GM12872 (cell line): ENCODE measurements at regions not wholly inside any gene's neighbourhood (a gene's known extent, or its start where the extent isn't known, plus 50 kb on each side); places are given as distances from the start of the nearest gene placed in this dataset.

Experiments
- CTCF ChIP-seq: IDR thresholded peaks from 3 replicates; pipeline ENCODE4 v1.5.1; 2011; ENCODE audit warnings: low read depth, mild to moderate bottlenecking, low read length, moderate library complexity; ENCODE audit not compliant: insufficient read depth

GRCh38 chr6:163760860-163761259, 346.3 kb downstream of the QKI start:
- no peak for TF ChIP-seq CTCF

GRCh38 chr6:163759542-163759941, 345.0 kb downstream of the QKI start:
- TF ChIP-seq CTCF = no peak

DNA sequence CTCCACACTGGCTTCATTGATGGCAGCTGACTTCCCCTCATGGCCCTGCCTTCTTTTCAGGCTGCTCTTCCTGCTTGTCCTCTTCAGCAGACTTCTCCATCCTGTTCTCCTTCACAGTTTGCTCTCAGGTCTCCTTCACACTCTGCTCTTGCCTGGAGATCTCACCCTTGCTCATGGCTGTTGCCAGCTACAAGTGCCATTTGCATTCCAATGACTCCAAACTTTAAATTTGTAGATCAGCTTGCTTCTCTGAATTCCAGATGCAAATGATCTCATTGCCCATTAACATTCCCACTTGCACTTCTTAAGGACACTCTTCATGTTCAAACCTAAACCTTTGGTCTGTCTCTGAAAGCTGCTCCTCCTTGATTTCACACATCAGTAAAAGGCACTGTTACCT, 343.0 kb downstream of the QKI start:
- TF ChIP-seq CTCF = no peak

DNA sequence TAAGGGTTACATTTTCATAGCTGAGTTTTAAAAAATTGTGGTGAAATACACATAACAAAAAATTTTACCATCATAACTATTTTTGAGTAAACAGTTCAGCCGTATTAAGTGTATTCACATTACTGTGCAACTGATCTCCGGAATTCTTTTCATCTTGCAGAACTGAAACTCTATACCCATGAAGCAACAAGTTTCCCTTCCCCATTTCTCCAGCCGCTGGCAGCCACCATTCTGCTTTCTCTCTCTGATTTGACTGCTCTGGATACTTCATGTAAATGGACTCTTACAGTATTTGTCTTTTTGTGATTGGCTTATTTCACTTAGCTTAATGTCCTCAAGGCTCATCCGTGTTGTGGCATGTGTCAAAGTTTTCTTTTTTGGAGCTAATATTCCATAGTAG, 341.6 kb downstream of the QKI start:
- no peak for TF ChIP-seq CTCF

GRCh38 chr6:163754866-163755265, 340.3 kb downstream of the QKI start:
- no peak for TF ChIP-seq CTCF

GRCh38 chr6:163753430-163753829, 338.9 kb downstream of the QKI start:
- no peak for TF ChIP-seq CTCF

DNA sequence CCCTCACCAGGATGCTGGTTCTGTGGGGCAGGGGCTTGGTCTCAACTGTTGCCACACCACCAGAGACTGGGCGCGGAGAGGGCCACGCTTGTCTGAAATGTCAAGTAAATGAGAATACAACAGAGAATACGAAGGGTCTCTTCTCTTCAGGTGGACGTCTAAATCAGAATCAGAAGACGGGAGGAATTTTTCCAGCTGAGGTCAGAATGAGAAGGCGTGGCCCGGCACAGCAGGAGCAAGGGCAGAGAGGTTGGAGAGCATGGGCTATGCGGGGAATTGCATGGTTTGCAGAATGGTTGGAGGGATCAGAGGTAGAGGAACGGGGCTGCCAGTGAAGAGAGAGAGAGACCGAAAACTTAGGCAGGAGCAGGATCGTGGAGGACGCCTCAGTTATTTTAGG, 337.9 kb downstream of the QKI start:
- no peak for TF ChIP-seq CTCF

DNA sequence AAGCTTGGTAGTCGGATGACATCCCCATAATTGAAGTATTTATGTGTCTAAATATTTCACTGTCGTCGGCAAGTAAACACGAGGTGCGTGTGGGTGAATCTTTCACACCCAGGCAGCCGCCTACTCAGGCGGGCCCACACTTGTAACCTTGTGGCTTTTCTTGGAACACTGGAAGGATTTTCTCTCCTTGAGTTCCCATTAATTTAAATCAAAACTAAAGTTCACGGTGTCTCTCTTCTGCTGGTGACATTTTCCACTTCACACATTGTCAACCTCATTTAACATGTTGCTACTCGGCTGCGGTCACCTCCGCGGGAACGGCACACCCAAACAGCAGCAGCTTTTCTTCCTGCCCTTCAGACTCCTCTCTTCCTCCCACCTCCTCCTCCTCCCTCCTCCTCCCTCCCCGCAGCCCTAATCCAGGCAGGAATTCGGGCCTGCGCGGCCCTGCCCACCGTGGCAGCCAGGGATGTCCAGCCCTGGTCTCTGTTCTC, 336.6 kb downstream of the QKI start:
- no peak for TF ChIP-seq CTCF
